MCF 10A (cell line): ENCODE measurements at regions not wholly inside any gene's neighbourhood (a gene's known extent, or its start where the extent isn't known, plus 50 kb on each side); places are given as distances from the start of the nearest gene placed in this dataset.

ENCODE experiments used
- BruUV-seq: library from RNA; stranded (reverse); fragments of 400-500 nt; replicated peaks from 2 replicates; lab custom pipeline; 2021; lab: Mats Ljungman, UMichigan
- CTCF ChIA-PET: fragments of 300-600 bp; sonication (Branson Sonifier 250); formaldehyde crosslinking; extraction: SDS; loops from one replicate; lab custom pipeline; 2021; ENCODE audit warnings: antibody characterized with exemption, inconsistent platforms; lab: Yijun Ruan, JAX
- POLR2A ChIA-PET: fragments of 300-600, 350-650 bp; sonication (Branson Sonifier 250); formaldehyde crosslinking; extraction: SDS; loops from one replicate; lab custom pipeline; 2020; ENCODE audit warnings: antibody characterized with exemption, inconsistent platforms; lab: Yijun Ruan, JAX
- DNase-seq: peaks from one replicate; pipeline ENCODE4 v3.0.0-alpha.2; 2018; ENCODE audit not compliant: unreplicated experiment
- H3K27ac Mint-ChIP-seq: one replicate; pipeline ENCODE4 v1.8.0; 2022; ENCODE audit warnings: mild to moderate bottlenecking, low read depth, mixed read lengths; ENCODE audit not compliant: unreplicated experiment
- H3K27me3 Mint-ChIP-seq: one replicate; pipeline ENCODE4 v1.8.0; 2022; ENCODE audit warnings: mixed read lengths; ENCODE audit not compliant: insufficient read depth, unreplicated experiment
- H3K36me3 Mint-ChIP-seq: one replicate; pipeline ENCODE4 v1.8.0; 2022; ENCODE audit warnings: mild to moderate bottlenecking, moderate library complexity, mixed read lengths; ENCODE audit not compliant: insufficient read depth, unreplicated experiment
- H3K4me1 Mint-ChIP-seq: one replicate; pipeline ENCODE4 v1.8.0; 2022; ENCODE audit warnings: mixed read lengths; ENCODE audit not compliant: insufficient read depth, unreplicated experiment
- H3K4me3 Mint-ChIP-seq: one replicate; pipeline ENCODE4 v1.8.0; 2022; ENCODE audit warnings: mild to moderate bottlenecking, moderate library complexity, mixed read lengths; ENCODE audit not compliant: unreplicated experiment
- H3K9me3 Mint-ChIP-seq: one replicate; pipeline ENCODE4 v1.8.0; 2022; ENCODE audit warnings: mixed read lengths; ENCODE audit not compliant: unreplicated experiment
- CTCF ChIP-seq: fragments of 200-600 bp; IDR thresholded peaks from one replicate; pipeline ENCODE4 v1.8.0; 2022; ENCODE audit warnings: antibody characterized with exemption, mild to moderate bottlenecking; ENCODE audit not compliant: unreplicated experiment
- intact Hi-C: fragments of 100-400 bp; cut with micrococcal nuclease; formaldehyde crosslinking; loops from 2 replicates; pipeline ENCODE4 v1.14.1; 2022

DNA sequence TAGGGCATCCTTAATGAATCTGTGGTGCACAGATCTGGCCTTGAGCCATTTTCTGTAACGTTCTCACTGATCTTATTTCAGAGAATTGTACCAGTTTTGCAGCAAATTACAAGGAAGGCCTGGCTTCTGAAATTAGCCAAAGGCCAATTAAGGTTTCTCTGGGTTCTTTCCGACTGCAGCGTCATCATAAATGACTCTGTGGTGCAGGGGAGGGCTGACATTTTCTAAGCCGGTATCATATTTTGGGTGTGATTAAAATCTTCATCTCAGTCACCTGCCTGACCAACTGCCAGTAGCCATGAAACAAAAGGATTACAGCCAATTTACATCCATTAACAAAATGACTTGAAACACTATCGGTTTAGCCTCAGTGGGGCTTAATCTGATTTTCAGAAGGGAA lies 363.7 kb downstream of the ADRA2A start:
- POLR2A ChIA-PET, result interaction anchor here (1.5 to 2.3 kb wide), 2 partner anchors 34 to 120 kb away, joined by 7 to 21 read pairs; no protein-coding TSS in a partner anchor
- intact Hi-C loops, result no loop called here
- Mint-ChIP-seq H3K36me3 (no peaks in the 10 kb centered on the region), H3K27me3 (no peaks in the 10 kb centered on the region), H3K4me3 (no peak overlapping the region), H3K9me3 (no peaks in the 10 kb centered on the region), H3K27ac (no peak overlapping the region), H3K4me1 (peaks cover 6% of the 10 kb centered on the region)
- CTCF ChIA-PET, result interaction anchor here (0.6 kb wide), 2 partner anchors 27 to 134 kb away, joined by 3 to 4 read pairs; no protein-coding TSS in a partner anchor
- TF ChIP-seq CTCF, result no peak
- DNase-seq, result no peak
- BruUV-seq, result no TSS peak

DNA sequence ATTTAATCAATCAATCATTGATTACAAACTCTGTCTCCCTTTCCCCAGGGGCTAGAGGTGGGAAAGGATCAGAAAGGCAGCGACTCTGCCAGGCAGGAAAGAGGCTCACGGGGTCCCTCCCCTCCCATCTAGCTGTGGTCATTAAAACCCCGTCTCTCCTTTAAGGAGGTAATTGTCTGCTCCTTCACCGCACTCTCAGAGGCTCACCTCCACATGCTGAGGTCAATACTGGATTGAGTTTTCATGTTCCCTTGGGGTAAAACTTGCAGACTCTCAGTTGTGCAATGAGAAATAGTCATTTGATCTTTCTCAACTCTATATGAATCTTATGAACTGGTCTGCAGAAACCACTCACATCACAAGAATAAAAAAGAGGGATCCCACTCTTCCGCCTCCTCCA lies 368.8 kb downstream of the ADRA2A start:
- H3K4me3 Mint-ChIP-seq, result no peak overlapping the region
- intact Hi-C loops, result no loop called here
- CTCF ChIA-PET, result no interaction called here
- H3K9me3 Mint-ChIP-seq, result peaks cover 9% of the 10 kb centered on the region
- no peaks in the 10 kb centered on the region for H3K4me1 Mint-ChIP-seq
- H3K27me3 Mint-ChIP-seq, result peaks cover 14% of the 10 kb centered on the region
- H3K36me3 Mint-ChIP-seq, result no peaks in the 10 kb centered on the region
- POLR2A ChIA-PET, result no interaction called here
- DNase-seq, result no peak
- BruUV-seq, result no TSS peak
- H3K27ac Mint-ChIP-seq, result no peak overlapping the region
- no peak for TF ChIP-seq CTCF

DNA sequence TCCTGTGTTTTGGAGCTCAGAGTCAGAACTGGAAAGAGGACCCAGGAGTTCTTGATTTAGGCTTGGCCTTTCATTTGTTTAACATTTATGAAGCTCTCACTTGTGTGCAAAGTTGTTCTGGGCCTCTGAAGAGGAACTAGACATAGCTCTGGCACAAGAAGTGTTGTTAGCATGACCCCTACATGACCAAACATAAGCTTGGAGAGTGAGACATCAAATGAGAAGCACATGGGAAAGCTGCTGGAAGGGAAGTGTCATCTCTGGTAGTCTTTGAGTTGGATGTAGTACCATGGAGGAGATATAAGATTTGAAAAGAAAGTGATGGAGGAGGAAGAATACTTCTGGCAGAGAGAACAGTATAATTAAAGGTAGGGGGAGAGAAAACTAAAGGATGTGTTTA lies 370.1 kb downstream of the ADRA2A start:
- Mint-ChIP-seq H3K9me3 (peaks cover 9% of the 10 kb centered on the region), H3K4me1 (no peaks in the 10 kb centered on the region), H3K4me3 (no peak overlapping the region), H3K36me3 (no peaks in the 10 kb centered on the region), H3K27me3 (peaks cover 14% of the 10 kb centered on the region), H3K27ac (no peak overlapping the region)
- CTCF ChIA-PET, result interaction anchor here (0.6 kb wide), 1 partner anchor 285 kb away, joined by 3 read pairs; no protein-coding TSS in a partner anchor
- DNase-seq, result no peak
- POLR2A ChIA-PET, result interaction anchor here (0.7 kb wide), 1 partner anchor 21 kb away, joined by 4 read pairs; no protein-coding TSS in a partner anchor
- intact Hi-C loops, result no loop called here
- TF ChIP-seq CTCF, result no peak
- BruUV-seq, result no TSS peak

GRCh38 chr10:111452153-111452552 lies 375.3 kb downstream of the ADRA2A start:
- no peak overlapping the region for H3K4me3 Mint-ChIP-seq
- peaks cover 14% of the 10 kb centered on the region for H3K27me3 Mint-ChIP-seq
- H3K27ac Mint-ChIP-seq, result no peak overlapping the region
- ChIA-PET POLR2A (interaction anchor here (0.7 kb wide), 1 partner anchor 495 kb away, joined by 3 read pairs; no protein-coding TSS in a partner anchor), CTCF (no interaction called here)
- BruUV-seq, result no TSS peak
- H3K4me1 Mint-ChIP-seq, result no peaks in the 10 kb centered on the region
- TF ChIP-seq CTCF, result no peak
- H3K9me3 Mint-ChIP-seq, result peaks cover 9% of the 10 kb centered on the region
- intact Hi-C loops, result no loop called here
- H3K36me3 Mint-ChIP-seq, result no peaks in the 10 kb centered on the region
- DNase-seq, result no peak
